ENCODE measurements at regions not wholly inside any gene's neighbourhood (a gene's known extent, or its start where the extent isn't known, plus 50 kb on each side); places are given as distances from the start of the nearest gene placed in this dataset.
"Not testable (repeated sequence)": the region's sequence is repeated elsewhere in the genome, so short reads cannot be mapped to it uniquely, and the experiment has no call there.

GRCh38 chrY:21034151-21035061 is 278.5 kb downstream of the RPS4Y2 start:
- peak; percentile 39 for DNase-seq

- not testable (repeated sequence) for DNase-seq
These were observed 281.5 kb downstream of the RPS4Y2 start for GRCh38 chrY:21037398-21037797.

GRCh38 chrY:21039811-21040210 is 283.9 kb downstream of the RPS4Y2 start:
- DNase-seq: no peak

- not testable (repeated sequence) for DNase-seq
These were observed 284.8 kb downstream of the RPS4Y2 start for GRCh38 chrY:21040711-21041110.

GRCh38 chrY:21073079-21073478 is 317.2 kb downstream of the RPS4Y2 start:
- peak; percentile 1 for DNase-seq

- no peak for DNase-seq
These were observed 317.8 kb downstream of the RPS4Y2 start for GRCh38 chrY:21073641-21074260.

- DNase-seq: no peak
These were observed 319.8 kb downstream of the RPS4Y2 start for GRCh38 chrY:21075658-21076057.

- DNase-seq: no peak
These were observed 323.8 kb downstream of the RPS4Y2 start for GRCh38 chrY:21079670-21080069.

- no peak for DNase-seq
These were observed 326.0 kb downstream of the RPS4Y2 start for GRCh38 chrY:21081640-21082611.

- DNase-seq: no peak
These were observed 326.7 kb downstream of the RPS4Y2 start for GRCh38 chrY:21082639-21083038.

GRCh38 chrY:21091909-21092308 is 336.0 kb downstream of the RPS4Y2 start:
- no peak for DNase-seq

GRCh38 chrY:21102507-21102906 is 346.6 kb downstream of the RPS4Y2 start:
- no peak for DNase-seq

GRCh38 chrY:21103885-21104284 is 348.0 kb downstream of the RPS4Y2 start:
- DNase-seq: no peak

- no peak for DNase-seq
These were observed 349.6 kb downstream of the RPS4Y2 start for GRCh38 chrY:21105529-21105928.

GRCh38 chrY:21111313-21111712 is 355.4 kb downstream of the RPS4Y2 start:
- no peak for DNase-seq

GRCh38 chrY:21121065-21121464 is 365.2 kb downstream of the RPS4Y2 start:
- DNase-seq: no peak

- DNase-seq: no peak
These were observed 375.5 kb upstream of the RBMY1B start for GRCh38 chrY:21135591-21135990.

GRCh38 chrY:21138056-21138758 is 372.9 kb upstream of the RBMY1B start:
- no peak for DNase-seq

- DNase-seq: no peak
These were observed 364.8 kb upstream of the RBMY1B start for GRCh38 chrY:21146331-21146730.

GRCh38 chrY:21149971-21150370 is 361.2 kb upstream of the RBMY1B start:
- no peak for DNase-seq

GRCh38 chrY:21169821-21170220 is 341.3 kb upstream of the RBMY1B start:
- no peak for DNase-seq

GRCh38 chrY:21174697-21175463 is 336.3 kb upstream of the RBMY1B start:
- DNase-seq: no peak
